IMR-90 (cell line): ENCODE measurements at regions not wholly inside any gene's neighbourhood (a gene's known extent, or its start where the extent isn't known, plus 50 kb on each side); places are given as distances from the start of the nearest gene placed in this dataset.

Experiments
- ATAC-seq: fragments of 200-7000 bp; cut with Tn5 transposase; 2 replicates; pipeline ENCODE4 v1.9.1; 2020; ENCODE audit warnings: low read depth, mild to moderate bottlenecking, moderate library complexity
- BruUV-seq: library from RNA; stranded (reverse); fragments of 400-500 nt; replicated peaks from 2 replicates; lab custom pipeline; 2021; lab: Mats Ljungman, UMichigan
- CTCF ChIA-PET: fragments of 300-600 bp; formaldehyde crosslinking; extraction: SDS; loops from one replicate; lab custom pipeline; 2021; ENCODE audit warnings: antibody characterized with exemption; lab: Yijun Ruan, JAX
- POLR2A ChIA-PET: fragments of 300-600 bp; sonication (Branson Sonifier 250); formaldehyde crosslinking; loops from one replicate; lab custom pipeline; 2022; ENCODE audit warnings: antibody characterized with exemption; ENCODE audit not compliant: unreplicated experiment; lab: Charles Lee
- DNase-seq: peaks from one replicate; pipeline ENCODE4 v3.0.0; 2013
- H2AFZ ChIP-seq: replicated peaks from 2 replicates; pipeline ENCODE3; 2013; ENCODE audit warnings: low read length, mild to moderate bottlenecking; ENCODE audit not compliant: poor library complexity
- H2AK5ac ChIP-seq: 2 replicates; pipeline ENCODE4 v1.6.1; 2013; ENCODE audit warnings: low read depth, low read length, inconsistent platforms
- H2AK9ac ChIP-seq: replicated peaks from 2 replicates; pipeline ENCODE3; 2013; ENCODE audit warnings: mild to moderate bottlenecking, low read depth, low read length, moderate library complexity; ENCODE audit not compliant: poor library complexity
- H2BK120ac ChIP-seq: 2 replicates; pipeline ENCODE4 v1.6.1; 2013; ENCODE audit warnings: low read depth, low read length, inconsistent platforms
- H2BK15ac ChIP-seq: 3 replicates; pipeline ENCODE4 v1.6.1; 2013; ENCODE audit warnings: low read depth, low read length, inconsistent platforms
- H2BK20ac ChIP-seq: 2 replicates; pipeline ENCODE4 v1.6.1; 2013; ENCODE audit warnings: low read depth, mild to moderate bottlenecking, inconsistent platforms, low read length, moderate library complexity
- H2BK5ac ChIP-seq: 2 replicates; pipeline ENCODE4 v1.6.1; 2013; ENCODE audit warnings: mild to moderate bottlenecking, low read depth, low read length, inconsistent platforms; ENCODE audit not compliant: poor library complexity, severe bottlenecking
- H3K14ac ChIP-seq: replicated peaks from 2 replicates; pipeline ENCODE4 v1.6.1; 2013; ENCODE audit warnings: low read depth, low read length, inconsistent platforms
- H3K18ac ChIP-seq: 2 replicates; pipeline ENCODE4 v1.6.1; 2013; ENCODE audit warnings: low read depth, low read length, control low read depth
- H3K23ac ChIP-seq: 2 replicates; pipeline ENCODE4 v1.6.1; 2013; ENCODE audit warnings: low read depth, low read length, inconsistent platforms
- H3K27ac ChIP-seq: 2 replicates; pipeline ENCODE4 v1.5.1; 2013; ENCODE audit warnings: mild to moderate bottlenecking, control low read depth, low read length; ENCODE audit not compliant: insufficient read depth
- H3K27me3 ChIP-seq: 2 replicates; pipeline ENCODE4 v1.6.1; 2013; ENCODE audit warnings: low read length; ENCODE audit not compliant: control insufficient read depth, insufficient read depth
- H3K36me3 ChIP-seq: 2 replicates; pipeline ENCODE4 v1.6.1; 2013; ENCODE audit warnings: low read length, mixed read lengths; ENCODE audit not compliant: control insufficient read depth, insufficient read depth
- H3K4ac ChIP-seq: 2 replicates; pipeline ENCODE4 v1.6.1; 2013; ENCODE audit warnings: low read depth, low read length, inconsistent platforms
- H3K4me1 ChIP-seq: 2 replicates; pipeline ENCODE4 v1.6.1; 2013; ENCODE audit warnings: low read length, mixed read lengths; ENCODE audit not compliant: control insufficient read depth, insufficient read depth
- H3K4me2 ChIP-seq: 2 replicates; pipeline ENCODE4 v1.6.1; 2013; ENCODE audit warnings: low read depth, mild to moderate bottlenecking, control low read depth, low read length, moderate library complexity
- H3K4me3 ChIP-seq: 2 replicates; pipeline ENCODE4 v1.5.1; 2013; ENCODE audit warnings: low read depth, mild to moderate bottlenecking, control low read depth, low read length, moderate library complexity; ENCODE audit not compliant: insufficient read depth
- H3K56ac ChIP-seq: 2 replicates; pipeline ENCODE4 v1.6.1; 2013; ENCODE audit warnings: low read length, inconsistent platforms; ENCODE audit not compliant: insufficient read depth; ENCODE audit errors: extremely low read depth
- H3K79me1 ChIP-seq, 2 experiments: 2 replicates each; pipeline ENCODE4 v1.6.1; 2013; ENCODE audit warnings: low read length in 2 of 2, inconsistent platforms in 1 of 2, low read depth in 1 of 2
- H3K9ac ChIP-seq: 2 replicates; pipeline ENCODE4 v1.6.1; 2013; ENCODE audit warnings: low read depth, low read length, control low read depth
- H3K9me1 ChIP-seq: 2 replicates; pipeline ENCODE4 v1.6.1; 2013; ENCODE audit warnings: low read length, inconsistent platforms; ENCODE audit not compliant: insufficient read depth
- H3K9me3 ChIP-seq: 2 replicates; pipeline ENCODE4 v1.6.1; 2013; ENCODE audit warnings: low read length; ENCODE audit not compliant: control insufficient read depth, insufficient read depth
- H4K20me1 ChIP-seq: 2 replicates; pipeline ENCODE4 v1.6.1; 2013; ENCODE audit warnings: low read length, inconsistent platforms; ENCODE audit not compliant: insufficient read depth
- H4K5ac ChIP-seq: 2 replicates; pipeline ENCODE4 v1.6.1; 2013; ENCODE audit warnings: mild to moderate bottlenecking, low read depth, low read length, control low read depth
- H4K8ac ChIP-seq, 2 experiments: 2 replicates each; pipeline ENCODE4 v1.6.1; 2013; ENCODE audit warnings: low read depth in 2 of 2, low read length in 2 of 2, control low read depth in 1 of 2, inconsistent platforms in 1 of 2
- H4K91ac ChIP-seq: 2 replicates; pipeline ENCODE4 v1.6.1; 2013; ENCODE audit warnings: low read depth, low read length, inconsistent platforms; ENCODE audit not compliant: insufficient read depth
- BHLHE40 ChIP-seq: fragments of 150-350 bp; IDR thresholded peaks from 2 replicates; pipeline ENCODE4 v1.6.1; 2016; ENCODE audit warnings: mild to moderate bottlenecking, low read depth, low read length
- CEBPB ChIP-seq: IDR thresholded peaks from 2 replicates; pipeline ENCODE4 v1.6.1; 2012; ENCODE audit warnings: low read depth, low read length, improper control_type of control experiment
- CHD1 ChIP-seq: IDR thresholded peaks from 2 replicates; pipeline ENCODE4 v1.6.1; 2012; ENCODE audit warnings: low read depth, low read length, improper control_type of control experiment
- FOS ChIP-seq: fragments of 150-350 bp; IDR thresholded peaks from 2 replicates; pipeline ENCODE4 v1.6.1; 2016; ENCODE audit warnings: low read depth, low read length
- MAFK ChIP-seq: IDR thresholded peaks from 2 replicates; pipeline ENCODE4 v1.6.1; 2012; ENCODE audit warnings: low read depth, low read length, improper control_type of control experiment
- MAZ ChIP-seq: IDR thresholded peaks from 2 replicates; pipeline ENCODE4 v1.6.1; 2012; ENCODE audit warnings: low read depth, mild to moderate bottlenecking, low read length, improper control_type of control experiment, moderate library complexity, borderline replicate concordance
- MXI1 ChIP-seq: IDR thresholded peaks from 2 replicates; pipeline ENCODE4 v1.6.1; 2012; ENCODE audit warnings: low read depth, mild to moderate bottlenecking, low read length, moderate library complexity, borderline replicate concordance
- NFE2L2 ChIP-seq: fragments of 150-350 bp; IDR thresholded peaks from 2 replicates; pipeline ENCODE4 v1.6.1; 2016; ENCODE audit warnings: low read depth, mild to moderate bottlenecking, low read length
- POLR2A ChIP-seq: IDR thresholded peaks from 2 replicates; pipeline ENCODE4 v1.6.1; 2012; ENCODE audit warnings: mild to moderate bottlenecking, low read depth, low read length
- RAD21 ChIP-seq: IDR thresholded peaks from 2 replicates; pipeline ENCODE4 v1.6.1; 2012; ENCODE audit warnings: low read length, improper control_type of control experiment
- RCOR1 ChIP-seq: IDR thresholded peaks from 2 replicates; pipeline ENCODE4 v1.6.1; 2012; ENCODE audit warnings: mild to moderate bottlenecking, low read length, improper control_type of control experiment; ENCODE audit not compliant: insufficient replicate concordance
- RFX5 ChIP-seq: IDR thresholded peaks from 2 replicates; pipeline ENCODE4 v1.8.0; 2012; ENCODE audit warnings: low read depth, mild to moderate bottlenecking, low read length, moderate library complexity
- SMC3 ChIP-seq: fragments of 150-350 bp; IDR thresholded peaks from 2 replicates; pipeline ENCODE4 v1.6.1; 2016; ENCODE audit warnings: low read depth, mild to moderate bottlenecking, antibody characterized with exemption, low read length, moderate library complexity
- WGBS, 2 experiments: methylation state at CpG; one replicate each; pipeline versions ENCODE4 v1.1.5 to v1.1.7; 2013; ENCODE audit warnings: missing lambda C conversion rate in 2 of 2; ENCODE audit not compliant: insufficient read length in 1 of 2; ENCODE audit errors: extremely low coverage in 2 of 2; 5-methylcytosine and 5-hydroxymethylcytosine counted together
- dilution Hi-C: fragments of 300-500 bp; cut with HindIII; formaldehyde crosslinking; loops from one replicate; pipeline ENCODE4 v1.14.3; 2018; ENCODE audit warnings: low sequenced_read_pairs; ENCODE audit not compliant: unreplicated experiment
- in situ Hi-C: fragments of 300-500 bp; cut with MboI; formaldehyde crosslinking; loops from 3 replicates; pipeline ENCODE4 v1.14.3; 2019; ENCODE audit warnings: low sequenced_read_pairs, inconsistent platforms, mixed read lengths
- intact Hi-C: fragments of 100-400 bp; cut with micrococcal nuclease; formaldehyde crosslinking; loops from 2 replicates; pipeline ENCODE4 v1.10.0; 2022
- TF ChIP-seq, protein P1 (sequence below): fragments of 150-350 bp; IDR thresholded peaks from 2 replicates; pipeline ENCODE4 v1.6.1; 2017; ENCODE audit warnings: mild to moderate bottlenecking, antibody characterized with exemption, low read length, low read depth
- TF ChIP-seq, protein P2 (sequence below): fragments of 150-350 bp; IDR thresholded peaks from 2 replicates; pipeline ENCODE4 v1.6.1; 2016; ENCODE audit warnings: low read depth, mild to moderate bottlenecking, low read length, moderate library complexity, borderline replicate concordance
- TF ChIP-seq, protein P3 (sequence below): conservative IDR thresholded peaks from 2 replicates; pipeline ENCODE4 v1.5.1; 2012; ENCODE audit warnings: mild to moderate bottlenecking, low read depth, low read length, improper control_type of control experiment

DNA sequence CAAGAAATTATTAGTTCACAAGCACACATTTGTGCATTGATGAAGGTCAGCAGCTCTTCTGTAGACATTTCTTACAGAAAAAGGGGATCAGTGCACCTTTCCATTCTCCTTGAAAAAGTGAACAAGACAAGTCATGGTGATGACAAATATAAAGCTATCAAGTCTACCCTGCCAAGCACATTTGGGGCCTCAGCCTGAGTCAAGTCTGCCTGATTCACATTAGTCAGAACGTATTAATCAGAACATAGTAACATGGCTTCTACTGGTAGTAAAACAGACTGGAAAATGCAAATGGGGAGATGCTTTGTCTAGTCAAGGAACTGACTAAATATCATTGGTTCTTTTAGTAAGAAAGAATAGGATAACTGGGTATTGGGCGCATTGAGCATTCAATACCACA, 2305.1 kb downstream of the PCDH7 start:
- ChIA-PET CTCF (no interaction called here), POLR2A (no interaction called here)
- Histone ChIP-seq H3K4me1 (no peaks in the 10 kb centered on the region), H3K14ac (no peak overlapping the region), H3K9ac (no peak overlapping the region), H3K4ac (no peak overlapping the region), H2BK15ac (no peak overlapping the region), H3K4me3 (no peak overlapping the region), H3K9me1 (no peaks in the 10 kb centered on the region), H3K27me3 (no peaks in the 10 kb centered on the region), H3K79me1 (no peaks in the 10 kb centered on the region), H3K23ac (no peak overlapping the region), H2AFZ (no peak overlapping the region), H3K56ac (no peak overlapping the region), H2BK5ac (no peak overlapping the region), H3K18ac (no peak overlapping the region), H2BK20ac (no peak overlapping the region), H3K36me3 (no peaks in the 10 kb centered on the region), H4K8ac (no peak overlapping the region), H4K5ac (no peak overlapping the region), H4K20me1 (no peaks in the 10 kb centered on the region), H2AK9ac (no peak overlapping the region), H2AK5ac (no peak overlapping the region), H3K4me2 (no peak overlapping the region), H3K9me3 (no peaks in the 10 kb centered on the region), H2BK120ac (no peak overlapping the region), H4K91ac (no peak overlapping the region), H3K27ac (no peak overlapping the region)
- DNase-seq (no peak), ATAC-seq (no peak)
- no peak for TF ChIP-seq SMC3
- TF ChIP-seq RCOR1: no peak
- TF ChIP-seq CHD1: no peak
- TF ChIP-seq BHLHE40: no peak
- no peak for TF ChIP-seq RAD21
- no peak for TF ChIP-seq POLR2A
- no peak for TF ChIP-seq CEBPB
- TF ChIP-seq, protein P1, sequence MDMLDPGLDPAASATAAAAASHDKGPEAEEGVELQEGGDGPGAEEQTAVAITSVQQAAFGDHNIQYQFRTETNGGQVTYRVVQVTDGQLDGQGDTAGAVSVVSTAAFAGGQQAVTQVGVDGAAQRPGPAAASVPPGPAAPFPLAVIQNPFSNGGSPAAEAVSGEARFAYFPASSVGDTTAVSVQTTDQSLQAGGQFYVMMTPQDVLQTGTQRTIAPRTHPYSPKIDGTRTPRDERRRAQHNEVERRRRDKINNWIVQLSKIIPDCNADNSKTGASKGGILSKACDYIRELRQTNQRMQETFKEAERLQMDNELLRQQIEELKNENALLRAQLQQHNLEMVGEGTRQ: no peak
- TF ChIP-seq MXI1: no peak
- TF ChIP-seq, protein P2, sequence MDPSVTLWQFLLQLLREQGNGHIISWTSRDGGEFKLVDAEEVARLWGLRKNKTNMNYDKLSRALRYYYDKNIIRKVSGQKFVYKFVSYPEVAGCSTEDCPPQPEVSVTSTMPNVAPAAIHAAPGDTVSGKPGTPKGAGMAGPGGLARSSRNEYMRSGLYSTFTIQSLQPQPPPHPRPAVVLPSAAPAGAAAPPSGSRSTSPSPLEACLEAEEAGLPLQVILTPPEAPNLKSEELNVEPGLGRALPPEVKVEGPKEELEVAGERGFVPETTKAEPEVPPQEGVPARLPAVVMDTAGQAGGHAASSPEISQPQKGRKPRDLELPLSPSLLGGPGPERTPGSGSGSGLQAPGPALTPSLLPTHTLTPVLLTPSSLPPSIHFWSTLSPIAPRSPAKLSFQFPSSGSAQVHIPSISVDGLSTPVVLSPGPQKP: no peak
- no peak for TF ChIP-seq NFE2L2
- no peak for TF ChIP-seq MAZ
- TF ChIP-seq MAFK: no peak
- TF ChIP-seq RFX5: no peak
- TF ChIP-seq FOS: no peak
- TF ChIP-seq, protein P3, sequence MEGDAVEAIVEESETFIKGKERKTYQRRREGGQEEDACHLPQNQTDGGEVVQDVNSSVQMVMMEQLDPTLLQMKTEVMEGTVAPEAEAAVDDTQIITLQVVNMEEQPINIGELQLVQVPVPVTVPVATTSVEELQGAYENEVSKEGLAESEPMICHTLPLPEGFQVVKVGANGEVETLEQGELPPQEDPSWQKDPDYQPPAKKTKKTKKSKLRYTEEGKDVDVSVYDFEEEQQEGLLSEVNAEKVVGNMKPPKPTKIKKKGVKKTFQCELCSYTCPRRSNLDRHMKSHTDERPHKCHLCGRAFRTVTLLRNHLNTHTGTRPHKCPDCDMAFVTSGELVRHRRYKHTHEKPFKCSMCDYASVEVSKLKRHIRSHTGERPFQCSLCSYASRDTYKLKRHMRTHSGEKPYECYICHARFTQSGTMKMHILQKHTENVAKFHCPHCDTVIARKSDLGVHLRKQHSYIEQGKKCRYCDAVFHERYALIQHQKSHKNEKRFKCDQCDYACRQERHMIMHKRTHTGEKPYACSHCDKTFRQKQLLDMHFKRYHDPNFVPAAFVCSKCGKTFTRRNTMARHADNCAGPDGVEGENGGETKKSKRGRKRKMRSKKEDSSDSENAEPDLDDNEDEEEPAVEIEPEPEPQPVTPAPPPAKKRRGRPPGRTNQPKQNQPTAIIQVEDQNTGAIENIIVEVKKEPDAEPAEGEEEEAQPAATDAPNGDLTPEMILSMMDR: no peak
- intact Hi-C loops (no loop called here), dilution Hi-C loops (no loop called here), in situ Hi-C loops (no loop called here)
- WGBS, 2 experiments: no CpG with 5 or more reads among the region's 2 CpGs
- BruUV-seq: no TSS peak
